Spleen (tissue), 7 donors: ENCODE measurements at regions not wholly inside any gene's neighbourhood (a gene's known extent, or its start where the extent isn't known, plus 50 kb on each side); places are given as distances from the start of the nearest gene placed in this dataset.

ENCODE experiments used
- CTCF ChIP-seq, 11 experiments: fragments of 200-600 bp in 7 of 11; fragments of 450-650 bp in 4 of 11; sonication (generic) in 4 of 11; IDR thresholded peaks in 8 of 11; conservative IDR thresholded peaks in 3 of 11; 1 replicate in 7 of 11; 2 replicates in 4 of 11; pipeline versions ENCODE4 v1.4.0 to v1.8.0; 2016 to 2021; ENCODE audit warnings: antibody characterized with exemption in 11 of 11, inconsistent platforms in 4 of 11, mild to moderate bottlenecking in 1 of 11
- POLR2A ChIP-seq, 3 donors: fragments of 450-650 bp; IDR thresholded peaks; one replicate each; pipeline ENCODE4 v1.5.1; 2017; ENCODE audit warnings: antibody characterized with exemption in 3 of 3, mild to moderate bottlenecking in 1 of 3
- POLR2AphosphoS5 ChIP-seq, 3 donors: sonication (generic); formaldehyde crosslinking; IDR thresholded peaks; one replicate each; pipeline ENCODE4 v1.5.1; 2017; ENCODE audit warnings: antibody characterized with exemption in 3 of 3
- donor health status: DM: no; HTN: no; CAD: no; lungs with moderate emphysema.
- donor health status: DM: no; HTN: no; CAD: no.
- donor health status: DM: no; HTN: no; CAD: no.

- TF ChIP-seq CTCF (IDR thresholded peaks at IDR 0.05 in 8 of 11, conservative IDR thresholded peaks at IDR 0.05 in 3 of 11) = no peak
- no peak for TF ChIP-seq POLR2A (IDR thresholded peaks at IDR 0.05)
- TF ChIP-seq POLR2AphosphoS5 (IDR thresholded peaks at IDR 0.05) = no peak
Measured at GRCh38 chr14:27134200-27134599, 536.4 kb upstream of the NOVA1 start.
